T47D (cell line): ENCODE measurements at regions not wholly inside any gene's neighbourhood (a gene's known extent, or its start where the extent isn't known, plus 50 kb on each side); places are given as distances from the start of the nearest gene placed in this dataset.

ENCODE experiments used
- DNase-seq, 2 experiments: peaks; one replicate each; pipeline versions ENCODE4 v3.0.0 to v3.0.0-alpha.2; 2011 to 2012; ENCODE audit warnings: low read depth in 1 of 2, low spot score in 1 of 2
- JUND ChIP-seq: IDR thresholded peaks from 2 replicates; pipeline ENCODE4 v1.6.1; 2012; ENCODE audit warnings: low read depth
- in situ Hi-C: cut with HindIII; loops from 2 replicates; pipeline ENCODE4 v1.10.0; 2016; ENCODE audit warnings: low sequenced_read_pairs, low pct_unique_long_range_greater_than_20kb

- in situ Hi-C loops = no loop called here
- no peak for TF ChIP-seq JUND
- no peak for DNase-seq
Measured at GRCh38 chr2:204487447-204488229, 57.6 kb upstream of the PARD3B start.

- DNase-seq = no peak
- TF ChIP-seq JUND = no peak
- in situ Hi-C loops = no loop called here
Measured at GRCh38 chr2:204491528-204491927, 53.7 kb upstream of the PARD3B start.

- DNase-seq = no peak
- TF ChIP-seq JUND = no peak
- in situ Hi-C loops = no loop called here
Measured at GRCh38 chr2:204492417-204492816, 52.9 kb upstream of the PARD3B start.

- TF ChIP-seq JUND = no peak
- in situ Hi-C loops = no loop called here
- no peak for DNase-seq
Measured at GRCh38 chr2:204494681-204495080, 50.6 kb upstream of the PARD3B start.

GRCh38 chr2:204495381-204495780 is 49.9 kb upstream of the PARD3B start:
- in situ Hi-C loops = no loop called here
- TF ChIP-seq JUND = no peak
- DNase-seq = no peak
